Activated CD8-positive, alpha-beta memory T cell treated with anti-CD3 and anti-CD28 coated beads for 24 hours (primary cell): ENCODE measurements at regions not wholly inside any gene's neighbourhood (a gene's known extent, or its start where the extent isn't known, plus 50 kb on each side); places are given as distances from the start of the nearest gene placed in this dataset.

ENCODE experiments used
- DNase-seq: peaks from one replicate; pipeline ENCODE4 v3.0.0-alpha.2; 2020

DNA sequence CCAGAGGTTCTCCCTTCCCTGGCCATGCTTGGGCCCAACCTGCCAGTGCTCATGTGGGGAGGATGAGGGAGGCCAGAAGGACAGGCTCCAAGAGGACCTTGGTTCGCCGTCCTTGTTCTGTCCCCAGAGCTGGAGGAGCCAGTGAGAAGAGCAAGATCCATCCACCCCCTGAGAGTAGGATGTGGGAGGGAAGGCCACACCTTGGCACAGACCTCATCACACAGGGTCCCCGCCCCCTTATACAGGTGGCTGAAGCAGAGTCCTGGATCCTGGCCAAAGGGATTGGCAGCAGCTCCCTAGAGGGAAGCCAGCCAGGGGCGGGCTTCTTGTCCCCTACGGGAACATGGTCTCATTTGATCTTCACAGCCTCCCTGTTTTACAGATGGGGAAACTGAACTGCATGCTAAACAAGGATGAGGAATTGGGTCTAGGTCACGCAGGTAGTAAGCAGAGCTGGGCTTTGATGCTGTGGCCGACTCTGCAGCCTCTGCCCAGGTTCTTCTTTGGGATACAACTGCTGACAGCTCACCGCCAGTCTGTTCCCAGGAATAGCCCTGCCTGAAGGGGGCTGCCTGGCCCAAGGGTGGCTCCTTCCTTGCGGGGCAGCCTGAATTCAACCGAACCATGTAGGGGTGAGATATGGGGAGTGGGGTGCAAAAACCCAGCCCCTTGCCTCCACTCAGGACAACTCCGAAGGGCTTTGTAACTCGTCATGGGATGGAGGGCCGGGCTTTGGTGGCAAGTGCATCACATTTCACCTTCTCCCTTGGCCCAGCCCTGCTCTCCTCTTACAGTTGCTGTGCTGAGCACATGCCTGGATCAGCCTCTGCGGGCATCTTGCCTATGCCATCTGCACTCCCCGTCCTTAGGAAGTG is 62.2 kb upstream of the KDM7A start:
- DNase-seq: no peak

DNA sequence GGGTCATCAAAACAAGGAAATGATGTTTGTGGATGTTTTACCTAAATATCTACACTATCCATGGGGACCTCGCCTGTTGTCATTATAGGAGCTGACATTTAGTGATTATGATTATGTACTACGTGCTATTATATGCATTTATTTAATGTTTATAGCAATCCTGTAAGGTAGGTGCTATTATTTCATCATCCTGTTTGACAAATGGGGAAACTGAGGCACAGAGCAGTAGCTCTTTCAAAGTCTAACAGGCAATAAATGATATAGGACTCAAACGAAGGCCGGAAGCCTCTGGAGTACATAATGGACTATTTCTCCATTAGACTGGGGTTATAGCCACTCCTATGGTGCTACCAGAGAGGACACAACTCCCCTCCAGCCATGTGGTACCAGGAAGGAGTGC is 60.6 kb upstream of the KDM7A start:
- no peak for DNase-seq

DNA sequence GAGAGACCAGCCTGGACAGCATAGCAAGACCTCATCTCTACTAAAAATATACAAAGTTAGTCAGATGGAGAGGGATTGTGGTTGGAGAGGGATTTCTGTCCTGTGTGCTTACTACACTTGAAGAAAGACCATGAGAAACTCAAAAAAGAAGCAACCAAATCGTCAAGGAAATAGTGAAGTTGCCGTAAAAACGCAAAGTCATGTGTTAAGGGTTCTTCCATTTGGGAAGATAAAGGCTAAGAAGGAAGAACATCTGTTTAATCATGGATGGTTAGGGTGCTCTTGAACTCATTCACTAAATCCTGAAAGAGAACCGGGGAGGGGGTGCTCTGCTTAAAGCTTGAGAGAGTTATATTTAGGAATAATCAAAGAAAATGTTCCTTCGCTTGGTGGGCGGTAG is 59.8 kb upstream of the KDM7A start:
- no peak for DNase-seq

DNA sequence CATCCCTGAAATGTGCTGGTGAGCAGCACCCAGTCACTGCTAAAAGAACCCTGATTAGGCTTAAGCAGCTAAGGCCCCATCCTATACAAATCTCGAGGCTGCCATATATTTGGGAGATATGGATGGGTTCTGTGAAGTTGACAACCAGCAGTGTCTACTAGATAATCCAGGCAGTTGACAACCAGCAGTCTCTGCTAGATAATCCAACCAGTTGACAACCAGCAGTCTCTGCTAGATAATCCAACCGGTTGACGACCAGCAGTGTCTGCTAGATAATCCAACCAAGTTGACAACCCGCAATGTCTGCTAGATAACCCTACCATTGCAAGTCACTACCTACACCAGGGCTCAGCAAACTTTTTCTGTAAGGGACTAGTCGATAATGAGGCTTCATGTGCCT is 58.3 kb upstream of the KDM7A start:
- no peak for DNase-seq

DNA sequence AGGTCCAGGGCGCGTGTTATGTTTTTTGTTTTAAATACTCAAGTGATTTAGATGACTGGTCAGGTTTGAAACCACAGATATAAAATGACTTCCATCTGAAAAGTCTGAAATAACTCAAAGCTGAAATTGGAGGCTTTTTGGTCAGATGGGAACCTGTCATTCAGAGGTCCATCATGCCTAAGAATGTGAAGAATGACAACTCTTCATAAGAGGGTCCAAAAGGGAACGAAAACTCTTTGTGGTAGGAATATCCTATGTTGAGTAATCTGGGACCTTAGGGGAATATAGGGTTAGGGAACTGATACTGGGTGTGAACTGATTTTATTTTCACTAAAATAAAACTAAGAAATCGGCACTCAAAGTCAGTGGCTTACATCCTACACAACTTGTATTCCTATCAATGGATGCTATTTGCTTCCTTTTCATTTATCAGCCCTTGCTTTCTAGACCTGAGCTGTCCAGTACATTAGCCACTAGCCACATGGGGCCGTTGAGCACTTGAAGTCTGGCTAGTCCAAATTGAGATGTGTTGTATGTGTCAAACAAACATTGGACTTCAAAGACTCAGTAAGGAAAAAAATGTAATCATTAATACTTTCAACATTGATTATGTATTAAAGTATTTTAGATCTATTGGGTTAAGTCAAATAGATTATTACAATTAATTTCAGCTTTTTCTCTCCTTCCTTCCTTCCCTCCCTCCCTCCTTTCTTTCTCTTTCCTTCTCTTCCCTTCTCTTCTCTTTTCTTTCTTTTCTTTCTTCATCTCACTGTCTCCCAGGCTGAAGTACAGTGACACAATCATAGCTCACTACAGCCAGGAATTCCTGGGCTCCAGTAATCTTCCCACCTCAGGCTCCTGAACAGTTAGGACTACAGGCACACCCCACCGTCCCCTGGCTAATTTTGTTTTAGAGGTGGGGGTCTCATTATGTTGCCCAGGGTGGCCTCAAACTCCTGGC is 56.5 kb upstream of the KDM7A start:
- DNase-seq: no peak

DNA sequence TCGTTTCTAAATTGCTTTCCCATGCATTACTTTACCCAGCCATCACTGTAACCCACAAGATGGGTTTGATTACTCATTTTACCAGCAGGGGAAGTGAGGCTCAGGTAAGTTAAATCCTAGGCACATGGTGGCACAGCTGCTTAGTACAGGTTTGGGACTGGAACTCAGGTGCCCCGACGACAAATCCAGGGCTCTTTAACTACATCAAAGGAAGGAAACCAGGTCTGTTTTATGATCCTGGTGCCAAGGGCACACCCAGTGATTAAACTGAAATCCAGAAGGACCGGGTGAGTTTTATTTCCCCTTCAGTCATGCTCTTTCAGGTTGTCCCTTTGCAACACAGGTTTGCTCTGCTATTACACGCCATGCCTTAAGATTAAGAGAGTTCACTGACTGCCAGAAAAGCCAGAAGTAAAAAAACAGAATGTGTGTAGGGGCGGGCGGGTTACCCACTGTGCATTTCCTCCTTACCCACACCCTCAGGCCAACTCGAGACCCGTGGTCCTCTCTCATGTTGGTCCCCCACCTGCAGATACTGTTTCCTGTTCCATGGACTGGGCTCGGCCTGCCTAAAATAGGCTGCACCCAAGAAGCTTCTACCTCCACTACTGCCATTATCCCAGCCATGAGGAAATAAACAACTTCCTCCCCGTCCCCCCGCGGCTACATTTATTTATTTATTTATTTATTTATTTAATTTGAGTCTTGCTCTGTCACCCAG is 55.1 kb upstream of the KDM7A start:
- no peak for DNase-seq

DNA sequence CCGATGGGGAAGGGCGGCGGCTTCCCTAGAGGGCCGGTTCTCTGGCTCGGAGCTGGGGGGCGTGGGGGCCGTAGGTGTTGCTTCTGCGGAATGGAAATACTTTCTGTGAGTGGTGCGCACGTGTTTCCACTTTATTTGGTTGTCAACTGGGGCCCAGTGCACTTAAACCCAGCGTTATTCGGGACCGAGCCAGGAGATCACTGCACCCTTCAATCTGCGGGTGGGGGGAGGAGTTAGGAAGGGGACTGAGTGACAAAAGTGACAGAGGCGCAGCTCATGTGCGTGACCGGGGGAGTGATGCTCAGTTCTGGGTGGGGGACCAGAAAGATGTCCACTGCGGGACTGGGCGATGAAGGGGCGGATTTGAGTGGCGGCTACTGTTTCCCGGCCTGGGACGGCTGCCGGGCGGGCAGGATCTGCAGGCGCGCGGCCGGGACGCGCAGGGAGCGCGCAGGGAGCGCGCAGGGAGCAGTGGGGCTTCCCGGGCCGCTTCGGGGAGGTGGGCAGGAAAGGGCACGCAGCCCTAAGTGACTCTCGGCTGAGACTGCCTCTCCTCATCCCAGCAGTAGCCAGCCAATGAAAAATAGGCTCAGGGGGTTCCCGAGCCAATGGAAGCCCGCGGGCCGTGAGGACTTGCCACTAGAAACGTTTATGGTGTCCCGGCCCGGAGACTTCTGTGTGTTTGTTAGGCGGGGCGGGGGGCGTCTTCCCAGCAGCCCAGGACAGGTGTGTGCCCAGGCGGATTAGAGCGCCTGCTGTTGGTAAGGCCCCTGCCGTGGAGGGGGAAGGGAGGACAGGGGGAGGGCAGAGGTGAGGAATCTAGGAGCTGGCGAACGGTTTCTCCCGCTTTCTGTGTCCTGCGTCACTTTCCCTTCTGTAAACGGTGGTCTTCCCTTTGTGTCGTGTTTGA is 54.3 kb upstream of the KDM7A start:
- peak; percentile 89 for DNase-seq

DNA sequence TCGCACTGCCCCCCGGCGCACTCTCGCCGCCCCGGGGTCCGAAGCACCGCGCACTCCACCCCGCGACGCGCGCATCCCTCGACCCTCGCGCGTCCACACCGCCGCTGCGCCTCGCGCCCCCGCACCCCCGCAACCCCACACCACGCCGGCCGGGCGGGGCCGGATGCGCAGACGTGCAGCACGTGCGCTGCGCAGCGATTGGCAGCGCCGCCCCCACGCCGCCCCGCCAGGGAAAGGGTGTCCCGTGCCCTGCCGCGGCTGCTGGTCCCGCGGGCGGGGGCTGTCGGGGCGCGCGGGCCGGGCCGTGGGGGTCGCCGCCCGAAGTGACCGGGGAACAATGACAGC is 53.7 kb upstream of the KDM7A start:
- no peak for DNase-seq

DNA sequence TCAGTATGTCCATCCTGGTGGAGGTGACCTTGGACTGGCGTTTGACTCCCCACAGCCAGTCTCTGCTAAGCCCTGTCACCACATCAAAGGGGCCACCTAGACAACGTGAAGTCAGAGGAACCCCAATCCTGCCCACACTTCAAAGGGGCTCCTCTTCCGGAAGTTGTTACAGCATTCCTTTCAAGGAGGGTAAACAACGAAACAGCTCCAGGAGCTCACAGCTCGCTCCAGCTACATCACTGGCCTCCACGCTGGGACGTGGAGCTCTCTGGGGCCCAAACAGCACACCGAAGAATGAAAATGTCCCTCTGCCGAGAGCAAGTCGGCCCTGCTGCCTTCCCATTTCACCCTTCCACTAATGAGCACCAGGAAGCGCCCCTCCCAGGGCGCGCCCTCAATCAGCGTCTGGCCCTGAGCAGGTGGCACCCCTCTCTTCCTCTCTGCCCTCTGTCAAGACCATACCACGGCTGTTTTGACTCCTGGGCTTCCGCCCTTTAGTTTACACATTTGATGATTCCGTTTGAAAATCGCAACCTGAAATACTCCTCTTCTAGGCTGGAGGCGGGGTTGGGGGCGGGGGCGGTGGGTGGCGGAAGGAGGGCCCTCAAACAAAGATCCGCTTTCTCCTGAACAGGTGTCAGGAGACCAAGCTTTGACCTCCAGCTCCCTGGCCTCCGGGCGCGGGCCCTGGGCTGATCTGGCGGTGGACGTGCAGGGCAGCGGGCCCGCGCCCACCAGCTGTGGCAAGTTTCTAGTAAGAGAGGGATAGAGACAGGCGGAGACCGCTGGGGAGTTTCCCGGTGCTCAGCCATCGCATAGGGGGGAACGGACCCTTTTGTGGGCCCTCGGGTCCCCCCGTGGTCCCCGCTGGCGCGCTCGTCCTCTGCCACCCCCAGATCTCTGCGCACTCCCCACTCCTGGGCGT is 53.1 kb upstream of the KDM7A start:
- peak; percentile 86 for DNase-seq

DNA sequence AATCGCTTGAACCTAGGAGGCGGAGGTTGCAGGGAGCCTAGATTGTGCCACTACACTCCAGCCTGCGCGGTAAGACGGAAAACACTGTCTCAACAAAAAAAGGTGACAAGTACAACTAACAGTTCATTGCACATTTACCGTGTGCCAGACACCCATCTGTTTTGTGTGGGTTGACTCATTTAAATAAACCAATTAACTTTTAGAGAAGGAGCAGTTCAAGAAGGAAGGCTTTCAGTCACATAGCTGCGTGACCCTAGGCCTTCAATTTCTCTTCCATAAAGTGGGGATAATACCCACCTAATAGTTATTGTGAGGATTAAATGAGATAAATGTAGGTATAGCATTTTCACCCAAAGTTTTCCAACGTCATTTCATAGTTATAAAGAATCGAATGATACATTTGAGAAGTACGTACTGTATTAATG is 52.3 kb upstream of the KDM7A start:
- DNase-seq: no peak
